ENCODE measurements at regions not wholly inside any gene's neighbourhood (a gene's known extent, or its start where the extent isn't known, plus 50 kb on each side); places are given as distances from the start of the nearest gene placed in this dataset.

DNA sequence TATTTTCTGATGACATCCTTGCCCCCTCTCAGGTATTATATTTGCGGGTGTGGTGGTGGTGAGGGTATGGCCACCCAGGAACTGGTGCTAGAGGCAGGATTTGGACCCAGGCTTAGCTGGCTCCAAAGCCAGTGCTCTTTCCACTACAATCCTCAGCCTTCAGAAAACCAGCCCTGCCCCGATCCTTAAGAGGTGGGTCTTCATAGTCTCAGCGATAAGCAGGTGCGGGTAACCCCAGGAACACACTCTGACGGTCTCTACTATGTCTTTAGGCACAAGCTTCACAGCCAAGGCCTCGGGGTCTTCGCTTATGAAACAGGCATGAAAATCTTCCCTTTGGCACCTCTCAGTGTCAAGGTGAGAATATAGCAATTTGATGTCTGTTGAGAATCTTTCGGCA lies 169.3 kb downstream of the FGF18 start:
- Histone ChIP-seq H3K9ac (ENCODE audit: insufficient read depth, low read length) (no peak overlapping the region), H3K27me3 (ENCODE audit: control insufficient read depth, insufficient read depth, low read length) (no peaks in the 10 kb centered on the region), H3K9me3 (ENCODE audit: control insufficient read depth, insufficient read depth, low read depth, low read length) (no peaks in the 10 kb centered on the region), H4K20me1 (ENCODE audit: control insufficient read depth, extremely low read depth, insufficient read depth, low read length) (no peaks in the 10 kb centered on the region), H3K27ac (ENCODE audit: insufficient read depth, low read length) (no peak overlapping the region), H3K4me3 (replicated peaks in 1 of 4; ENCODE audit: control extremely low read depth in 1 of 4, insufficient read depth in 1 of 4, low read depth in 3 of 4, low read length in 4 of 4) (no peak overlapping the region), H3K4me2 (ENCODE audit: extremely low read depth, insufficient read depth, low read length) (no peak overlapping the region), H3K4me1 (ENCODE audit: control insufficient read depth, extremely low read depth, insufficient read depth, low read length) (no peaks in the 10 kb centered on the region), H3K79me2 (ENCODE audit: control insufficient read depth, insufficient read depth, low read length) (no peaks in the 10 kb centered on the region), H3K36me3 (ENCODE audit: control insufficient read depth, insufficient read depth, low read length) (no peaks in the 10 kb centered on the region), H2AFZ (ENCODE audit: low read length) (no peak overlapping the region)
- no peak for DNase-seq (ENCODE audit: low read depth in 2 of 2)
- TF ChIP-seq, protein P1, sequence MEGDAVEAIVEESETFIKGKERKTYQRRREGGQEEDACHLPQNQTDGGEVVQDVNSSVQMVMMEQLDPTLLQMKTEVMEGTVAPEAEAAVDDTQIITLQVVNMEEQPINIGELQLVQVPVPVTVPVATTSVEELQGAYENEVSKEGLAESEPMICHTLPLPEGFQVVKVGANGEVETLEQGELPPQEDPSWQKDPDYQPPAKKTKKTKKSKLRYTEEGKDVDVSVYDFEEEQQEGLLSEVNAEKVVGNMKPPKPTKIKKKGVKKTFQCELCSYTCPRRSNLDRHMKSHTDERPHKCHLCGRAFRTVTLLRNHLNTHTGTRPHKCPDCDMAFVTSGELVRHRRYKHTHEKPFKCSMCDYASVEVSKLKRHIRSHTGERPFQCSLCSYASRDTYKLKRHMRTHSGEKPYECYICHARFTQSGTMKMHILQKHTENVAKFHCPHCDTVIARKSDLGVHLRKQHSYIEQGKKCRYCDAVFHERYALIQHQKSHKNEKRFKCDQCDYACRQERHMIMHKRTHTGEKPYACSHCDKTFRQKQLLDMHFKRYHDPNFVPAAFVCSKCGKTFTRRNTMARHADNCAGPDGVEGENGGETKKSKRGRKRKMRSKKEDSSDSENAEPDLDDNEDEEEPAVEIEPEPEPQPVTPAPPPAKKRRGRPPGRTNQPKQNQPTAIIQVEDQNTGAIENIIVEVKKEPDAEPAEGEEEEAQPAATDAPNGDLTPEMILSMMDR (conservative IDR thresholded peaks at IDR 0.05 in 1 of 2, IDR thresholded peaks at IDR 0.05 in 1 of 2; ENCODE audit: low read depth in 1 of 2, low read length in 2 of 2): no peak
- TF ChIP-seq EZH2 (IDR thresholded peaks at IDR 0.05; ENCODE audit: low read length, missing control alignments): no peak

DNA sequence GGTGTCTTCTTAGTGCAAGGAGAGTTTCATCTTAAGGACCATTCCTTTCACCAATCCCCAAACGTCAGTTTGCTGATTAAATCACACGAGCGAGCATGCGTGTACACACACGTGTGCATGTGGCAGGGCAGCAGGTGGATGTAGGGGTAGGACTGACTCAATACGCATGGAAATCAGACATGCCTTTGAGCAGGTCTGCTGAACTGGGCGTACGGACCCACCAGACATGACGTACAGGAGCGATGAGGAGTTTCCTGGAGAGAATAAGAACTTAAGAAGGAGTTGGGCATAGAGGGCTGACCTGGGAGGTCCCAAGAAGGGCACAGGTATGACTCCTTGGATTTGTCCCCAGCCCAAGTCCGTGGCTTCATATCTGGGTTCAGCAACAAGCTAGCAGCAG lies 170.0 kb downstream of the FGF18 start:
- Histone ChIP-seq H3K4me1 (ENCODE audit: control insufficient read depth, extremely low read depth, insufficient read depth, low read length) (no peaks in the 10 kb centered on the region), H3K9me3 (ENCODE audit: control insufficient read depth, insufficient read depth, low read depth, low read length) (no peaks in the 10 kb centered on the region), H2AFZ (ENCODE audit: low read length) (no peak overlapping the region), H4K20me1 (ENCODE audit: control insufficient read depth, extremely low read depth, insufficient read depth, low read length) (no peaks in the 10 kb centered on the region), H3K4me3 (replicated peaks in 1 of 4; ENCODE audit: control extremely low read depth in 1 of 4, insufficient read depth in 1 of 4, low read depth in 3 of 4, low read length in 4 of 4) (no peak overlapping the region), H3K9ac (ENCODE audit: insufficient read depth, low read length) (no peak overlapping the region), H3K36me3 (ENCODE audit: control insufficient read depth, insufficient read depth, low read length) (no peaks in the 10 kb centered on the region), H3K4me2 (ENCODE audit: extremely low read depth, insufficient read depth, low read length) (no peak overlapping the region), H3K27me3 (ENCODE audit: control insufficient read depth, insufficient read depth, low read length) (no peaks in the 10 kb centered on the region), H3K27ac (ENCODE audit: insufficient read depth, low read length) (no peak overlapping the region), H3K79me2 (ENCODE audit: control insufficient read depth, insufficient read depth, low read length) (no peaks in the 10 kb centered on the region)
- no peak for DNase-seq (ENCODE audit: low read depth in 2 of 2)
- TF ChIP-seq, protein P1 (conservative IDR thresholded peaks at IDR 0.05 in 1 of 2, IDR thresholded peaks at IDR 0.05 in 1 of 2; ENCODE audit: low read depth in 1 of 2, low read length in 2 of 2): no peak
- TF ChIP-seq EZH2 (IDR thresholded peaks at IDR 0.05; ENCODE audit: low read length, missing control alignments): no peak

DNA sequence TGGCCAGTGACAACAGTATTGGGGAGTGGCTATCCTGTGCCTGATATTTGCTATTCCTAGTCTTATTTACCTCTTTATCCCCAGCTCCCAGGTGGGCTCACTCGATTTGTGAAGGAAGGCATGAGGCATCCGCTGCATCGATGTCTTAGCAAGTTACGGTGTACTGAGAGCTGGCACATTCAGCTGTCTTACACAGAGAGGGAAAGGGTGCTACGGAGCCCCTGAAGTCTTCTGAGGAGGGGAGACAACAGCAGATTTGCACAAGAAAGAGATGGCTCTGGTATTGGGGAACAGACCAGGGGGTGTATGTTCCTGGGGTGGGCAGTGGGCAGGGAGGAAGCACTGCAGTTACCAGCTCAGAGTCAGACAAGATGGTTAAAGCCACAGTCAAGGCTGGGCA lies 172.6 kb downstream of the FGF18 start:
- H3K4me3 ChIP-seq (replicated peaks in 1 of 4; ENCODE audit: control extremely low read depth in 1 of 4, insufficient read depth in 1 of 4, low read depth in 3 of 4, low read length in 4 of 4): no peak overlapping the region
- peaks cover 6% of the 10 kb centered on the region for H3K4me1 ChIP-seq (ENCODE audit: control insufficient read depth, extremely low read depth, insufficient read depth, low read length)
- H2AFZ ChIP-seq (ENCODE audit: low read length): no peak overlapping the region
- no peaks in the 10 kb centered on the region for H3K9me3 ChIP-seq (ENCODE audit: control insufficient read depth, insufficient read depth, low read depth, low read length)
- H4K20me1 ChIP-seq (ENCODE audit: control insufficient read depth, extremely low read depth, insufficient read depth, low read length): no peaks in the 10 kb centered on the region
- H3K27me3 ChIP-seq (ENCODE audit: control insufficient read depth, insufficient read depth, low read length): no peaks in the 10 kb centered on the region
- H3K27ac ChIP-seq (ENCODE audit: insufficient read depth, low read length): no peak overlapping the region
- TF ChIP-seq EZH2 (IDR thresholded peaks at IDR 0.05; ENCODE audit: low read length, missing control alignments): no peak
- TF ChIP-seq, protein P1 (conservative IDR thresholded peaks at IDR 0.05 in 1 of 2, IDR thresholded peaks at IDR 0.05 in 1 of 2; ENCODE audit: low read depth in 1 of 2, low read length in 2 of 2): no peak
- no peaks in the 10 kb centered on the region for H3K79me2 ChIP-seq (ENCODE audit: control insufficient read depth, insufficient read depth, low read length)
- H3K36me3 ChIP-seq (ENCODE audit: control insufficient read depth, insufficient read depth, low read length): no peaks in the 10 kb centered on the region
- no peak overlapping the region for H3K4me2 ChIP-seq (ENCODE audit: extremely low read depth, insufficient read depth, low read length)
- H3K9ac ChIP-seq (ENCODE audit: insufficient read depth, low read length): no peak overlapping the region
- no peak for DNase-seq (ENCODE audit: low read depth in 2 of 2)

All from fibroblast of lung (primary cell).